CD1c-positive myeloid dendritic cell (primary cell): ENCODE measurements at regions not wholly inside any gene's neighbourhood (a gene's known extent, or its start where the extent isn't known, plus 50 kb on each side); places are given as distances from the start of the nearest gene placed in this dataset.

Source experiments
- DNase-seq: peaks from one replicate; pipeline ENCODE4 v3.0.0-alpha.2; 2016; ENCODE audit errors: extremely low spot score

DNA sequence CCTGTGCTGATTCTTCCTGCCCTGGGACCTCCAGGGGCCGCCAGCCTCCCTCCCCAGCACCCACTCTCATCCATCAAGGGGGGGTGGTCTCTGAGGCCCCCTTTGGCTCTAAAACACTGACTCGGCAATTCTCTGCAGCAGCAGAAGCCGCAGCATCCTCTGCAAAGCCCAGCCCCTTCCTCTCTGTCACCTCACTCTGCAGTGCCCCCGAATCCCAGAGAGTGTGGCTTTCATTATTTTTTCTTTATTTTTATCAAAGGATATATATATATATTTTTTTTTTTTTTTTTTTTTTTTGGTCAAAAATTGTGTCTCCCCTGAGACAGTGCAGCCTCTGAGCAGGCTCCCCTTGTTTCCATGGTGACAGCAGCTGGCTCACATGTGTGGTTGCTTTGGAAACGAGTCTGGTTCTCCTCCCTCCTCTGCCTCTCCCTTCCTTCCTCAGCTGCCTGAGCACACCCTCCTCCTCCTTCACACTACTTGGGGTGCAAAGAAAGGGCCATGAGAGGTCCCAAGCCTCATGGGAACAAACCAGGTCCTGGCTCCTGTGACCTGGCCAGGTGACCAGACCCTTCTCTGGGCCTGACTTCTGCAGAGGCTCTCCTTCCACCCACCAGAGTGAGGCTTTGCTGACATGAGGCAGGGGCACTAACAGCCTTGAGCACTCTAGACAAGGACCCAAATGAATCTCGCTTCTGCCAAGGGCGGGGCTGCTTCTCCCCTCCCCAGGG lies 100.5 kb downstream of the LRRC74A start:
- peak; percentile 44 for DNase-seq

DNA sequence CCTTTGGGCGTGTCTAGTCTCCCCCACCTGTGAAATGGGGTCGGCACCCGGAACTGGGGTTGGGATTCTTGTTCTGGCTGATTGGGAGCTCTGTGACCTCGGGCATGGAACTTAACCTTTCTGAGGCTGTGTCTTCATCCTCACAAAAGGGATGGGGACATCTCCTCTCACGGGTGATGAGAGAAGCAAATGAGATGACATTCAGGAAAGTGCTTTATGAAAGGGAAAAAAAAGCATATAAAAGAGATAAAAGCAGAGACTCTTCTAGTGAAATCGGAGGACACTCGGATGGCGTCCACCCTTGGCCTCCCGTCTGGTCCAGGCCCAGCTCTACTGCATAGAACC lies 98.9 kb downstream of the LRRC74A start:
- DNase-seq = no peak

DNA sequence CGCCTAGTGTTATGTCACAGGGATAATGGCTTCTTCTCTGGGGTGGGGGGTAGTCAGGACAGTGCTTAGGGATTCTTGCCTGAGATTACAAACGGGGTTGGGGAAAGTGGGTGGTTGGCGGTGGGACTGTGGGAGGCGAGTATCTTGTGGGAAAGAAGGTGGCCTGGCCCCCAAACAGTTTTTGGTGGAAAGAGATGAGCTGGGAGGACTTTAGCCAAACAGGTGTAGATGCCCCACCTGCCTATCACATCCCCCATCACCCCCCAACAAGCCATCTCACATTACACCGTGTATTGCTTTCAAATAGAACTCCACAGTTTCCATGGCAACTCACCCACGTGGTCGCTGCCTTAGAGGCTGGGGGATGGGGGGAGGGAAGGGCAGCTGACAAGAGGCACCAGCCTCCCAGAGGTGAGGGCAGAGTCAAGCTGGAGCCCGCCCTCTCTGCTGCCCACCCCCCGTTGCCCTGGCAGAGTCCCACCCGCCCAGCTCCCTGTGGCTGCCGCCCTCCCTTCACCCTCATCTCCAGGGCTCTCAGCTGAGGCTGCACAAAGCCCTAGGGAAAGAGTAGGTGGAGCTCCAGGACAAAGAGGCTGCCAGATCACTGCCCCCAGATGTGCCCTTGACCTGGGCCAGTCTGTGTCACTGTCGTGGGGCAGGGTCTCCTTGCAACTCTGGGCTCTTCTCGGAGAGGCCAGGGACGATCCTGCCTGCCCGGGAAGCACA lies 98.3 kb downstream of the LRRC74A start:
- DNase-seq = peak; percentile 29

DNA sequence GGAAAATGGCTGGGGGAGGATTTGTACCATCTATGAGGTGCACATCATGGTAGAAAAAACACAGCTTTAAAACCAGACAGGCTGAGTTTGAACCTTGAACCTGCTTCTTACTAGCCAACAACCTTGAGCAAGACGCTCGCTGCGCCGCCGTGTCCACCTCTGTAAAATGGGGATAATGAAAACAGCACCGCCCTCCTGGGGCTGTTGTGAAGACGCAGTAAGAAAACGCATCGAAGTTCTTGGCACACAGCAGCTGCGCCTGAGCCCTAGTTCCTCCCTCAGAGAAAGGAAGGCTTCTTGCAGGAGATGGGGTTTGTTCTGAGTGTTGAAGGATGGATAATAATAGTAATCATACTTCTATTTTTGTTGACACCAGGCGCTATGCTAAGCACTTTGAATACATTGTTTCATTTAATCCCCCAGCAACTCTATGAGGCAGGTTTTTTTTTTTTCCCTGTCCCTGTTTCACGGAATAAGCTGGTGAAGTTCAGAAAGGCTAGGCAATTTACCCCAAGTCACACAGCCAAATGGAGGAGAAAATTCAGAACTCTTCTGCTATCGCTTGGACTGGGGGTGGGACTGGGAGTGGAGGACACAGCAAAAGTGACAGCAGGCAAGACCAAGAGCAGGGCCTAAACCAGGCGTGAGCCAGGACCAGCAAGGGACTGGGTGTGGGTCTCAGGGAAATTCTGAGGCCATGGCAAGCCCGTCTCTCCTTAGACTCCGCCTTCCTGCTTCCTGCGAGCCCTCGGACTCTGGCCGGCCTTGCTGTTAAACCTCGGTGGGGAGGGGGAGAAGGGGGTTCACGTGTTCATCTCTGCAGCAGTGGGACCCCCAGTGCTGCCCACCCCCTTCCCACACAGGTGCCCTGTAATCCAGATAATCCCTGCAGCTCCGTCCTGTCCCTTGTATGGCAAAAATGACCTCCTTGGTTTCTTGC lies 97.5 kb downstream of the LRRC74A start:
- DNase-seq = no peak

DNA sequence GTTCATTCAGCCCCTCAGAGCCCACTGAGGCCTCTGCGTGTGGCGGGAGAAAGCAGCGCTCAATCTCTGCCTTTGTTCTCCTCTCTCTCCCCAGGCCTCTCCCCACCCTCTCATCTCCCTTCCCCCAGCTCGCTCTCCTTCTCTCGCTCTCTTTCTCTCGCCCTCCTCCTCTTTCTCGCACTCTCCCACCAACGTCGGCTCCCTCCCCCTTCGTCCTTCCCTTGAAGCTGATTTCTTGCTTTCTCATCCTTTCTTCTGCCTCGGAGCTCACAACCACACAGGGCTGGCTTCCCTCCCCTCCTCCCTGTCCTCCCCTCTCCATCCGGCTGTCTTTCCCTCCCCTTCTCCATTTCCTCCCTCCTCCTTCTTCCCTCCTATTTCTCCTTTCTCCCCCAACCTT lies 96.4 kb downstream of the LRRC74A start:
- no peak for DNase-seq

DNA sequence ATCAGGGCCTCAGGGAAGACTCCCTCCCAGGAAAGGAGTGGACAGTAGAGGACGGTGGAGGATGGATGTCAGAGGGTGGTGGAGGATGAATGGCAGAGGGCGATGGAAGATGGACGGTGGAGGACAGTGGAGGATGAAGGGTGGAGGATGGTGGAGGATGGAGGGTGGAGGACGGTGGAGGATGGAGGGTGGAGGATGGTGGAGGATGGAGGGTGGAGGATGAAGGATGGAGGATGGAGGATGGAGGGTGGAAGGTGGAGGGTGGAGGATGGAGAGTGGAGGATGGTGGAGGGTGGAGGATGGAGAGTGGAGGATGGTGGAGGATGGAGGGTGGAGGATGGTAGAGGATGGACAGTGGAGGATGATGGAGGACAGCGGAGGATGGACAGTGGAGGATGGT lies 95.9 kb downstream of the LRRC74A start:
- DNase-seq = no peak

DNA sequence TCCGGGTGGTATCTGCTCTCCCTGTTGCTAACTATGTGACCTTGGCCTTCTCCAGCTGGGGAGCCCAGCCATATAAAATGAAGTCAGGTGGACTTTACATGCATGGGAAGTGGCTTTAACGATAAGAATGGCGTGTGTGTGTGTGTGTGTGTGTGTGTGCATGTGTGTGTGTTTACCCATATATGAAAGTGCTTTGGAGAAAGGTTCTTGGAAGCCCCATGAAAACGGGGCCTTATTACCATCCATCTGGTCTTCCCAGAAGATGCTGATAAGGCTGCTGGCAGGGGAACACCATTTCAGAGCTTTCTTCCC lies 94.8 kb downstream of the LRRC74A start:
- DNase-seq = no peak

DNA sequence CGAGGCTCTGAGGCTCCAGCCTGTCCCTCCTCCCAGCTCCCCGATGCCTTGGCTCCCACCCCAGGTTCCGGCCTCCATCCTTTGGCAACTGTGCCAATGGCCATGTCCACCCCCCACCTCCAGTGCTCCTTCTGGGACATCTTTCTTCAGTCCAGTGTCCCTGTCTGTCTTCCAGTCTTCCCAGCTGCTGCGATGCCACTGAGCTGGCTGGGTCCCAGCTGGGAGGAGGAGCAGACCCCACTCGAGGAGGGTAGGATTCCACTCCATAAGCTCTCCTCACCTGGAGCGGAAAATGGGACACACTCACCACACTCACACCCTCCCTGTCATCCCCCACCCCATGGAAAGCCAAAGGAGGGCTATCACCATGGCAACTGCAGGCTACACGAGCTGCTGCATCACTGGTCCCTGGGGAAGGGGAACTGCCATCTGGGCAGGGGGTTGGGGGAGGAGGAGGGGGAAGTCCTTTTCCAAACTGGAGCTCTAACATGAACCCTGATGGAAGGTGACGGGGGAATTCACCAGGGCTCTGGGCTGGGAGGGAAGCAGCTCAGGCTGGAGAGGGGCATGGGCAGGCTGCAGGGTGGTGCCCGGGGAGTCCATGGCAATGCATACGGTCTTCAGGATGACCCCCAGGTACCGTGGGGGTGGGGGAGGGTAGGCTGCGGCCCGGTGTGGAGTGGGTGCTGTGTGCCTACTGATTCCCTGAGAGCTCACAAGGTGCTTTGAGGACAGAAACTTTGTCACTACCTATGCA lies 94.3 kb downstream of the LRRC74A start:
- peak; percentile 25 for DNase-seq

DNA sequence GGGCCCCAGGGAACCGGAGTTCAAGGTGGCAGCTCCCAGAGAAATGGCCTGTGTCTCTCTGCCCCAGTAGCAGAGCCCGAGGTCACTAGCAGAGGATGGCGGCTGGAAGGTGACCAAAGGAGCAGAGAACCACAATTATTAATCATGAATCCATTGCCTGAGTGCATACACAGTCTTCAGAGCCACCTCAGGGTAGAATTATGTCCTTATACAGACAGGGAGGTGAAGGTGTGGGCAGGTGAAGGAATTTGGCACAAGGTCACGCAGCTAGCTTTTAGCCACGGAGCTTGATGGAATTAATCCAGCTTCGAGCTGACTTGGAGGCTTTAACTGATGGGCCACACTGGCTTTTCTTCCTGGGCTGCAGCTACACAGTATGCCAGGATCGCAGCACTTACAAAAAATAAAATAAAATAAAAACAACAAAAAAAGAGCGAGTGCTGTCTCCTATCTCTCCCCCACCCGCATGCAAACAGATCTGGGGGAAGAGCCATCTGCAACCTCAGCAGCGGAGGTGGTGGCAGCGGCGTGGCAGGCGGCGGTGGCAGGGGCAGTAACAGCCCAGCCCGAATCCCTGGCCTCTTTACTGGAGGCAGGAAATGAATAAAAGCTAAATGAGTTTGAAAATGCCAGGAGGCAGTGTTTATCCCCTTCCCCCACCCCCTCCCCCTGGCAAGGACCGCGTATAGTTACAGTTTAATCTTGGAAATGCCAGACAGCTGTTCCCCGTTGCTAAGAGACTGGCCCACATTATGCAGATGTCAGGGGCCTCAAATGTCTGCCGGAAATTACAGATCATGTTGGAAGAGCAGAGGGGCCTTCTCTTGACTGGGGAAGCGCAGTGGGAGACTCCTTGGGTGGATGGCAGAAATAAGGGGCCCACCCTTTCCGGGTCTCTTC lies 93.5 kb downstream of the LRRC74A start:
- peak; percentile 45 for DNase-seq
